ENCODE measurements at regions not wholly inside any gene's neighbourhood (a gene's known extent, or its start where the extent isn't known, plus 50 kb on each side); places are given as distances from the start of the nearest gene placed in this dataset.
"Not testable (repeated sequence)": the region's sequence is repeated elsewhere in the genome, so short reads cannot be mapped to it uniquely, and the experiment has no call there.

- H3K27me3 ChIP-seq (ENCODE audit: low read length) = peaks cover 5% of the 10 kb centered on the region
- H3K27ac ChIP-seq (ENCODE audit: low read length) = no peak overlapping the region
- POLR2A ChIA-PET (ENCODE audit: unreplicated experiment) = no interaction called here
- no peak for DNase-seq
- no TSS peak for BruUV-seq (replicated peaks)
- no peaks in the 10 kb centered on the region for H3K79me2 ChIP-seq (ENCODE audit: low read length)
- no peak overlapping the region for H3K9ac ChIP-seq (ENCODE audit: low read length)
- no peak overlapping the region for H3K4me3 ChIP-seq (ENCODE audit: low read length)
- H2AFZ ChIP-seq (ENCODE audit: low read length) = no peak overlapping the region
- H3K36me3 ChIP-seq (ENCODE audit: low read depth, low read length) = no peaks in the 10 kb centered on the region
- H3K4me1 ChIP-seq (ENCODE audit: insufficient read depth, low read length) = no peaks in the 10 kb centered on the region
- H3K9me2 ChIP-seq (replicated peaks; ENCODE audit: low read length) = no peaks in the 10 kb centered on the region
- no peak overlapping the region for H3K4me2 ChIP-seq (ENCODE audit: low read length)
- no peaks in the 10 kb centered on the region for H3K9me3 ChIP-seq (ENCODE audit: low read length)
- CTCF ChIA-PET = no interaction called here
- TF ChIP-seq EZH2phosphoT487 (IDR thresholded peaks at IDR 0.05; ENCODE audit: borderline replicate concordance, low read length) = no peak
- no peak for TF ChIP-seq EZH2 (IDR thresholded peaks at IDR 0.05; ENCODE audit: low read length, unreplicated experiment)
- no peak for TF ChIP-seq CTCF (conservative IDR thresholded peaks at IDR 0.05; ENCODE audit: low read depth, low read length)
- H4K20me1 ChIP-seq (ENCODE audit: low read length) = no peaks in the 10 kb centered on the region
- no peaks in the 10 kb centered on the region for H3F3A ChIP-seq (ENCODE audit: low read length, unreplicated experiment)
- intact Hi-C loops (cut with micrococcal nuclease) = no loop called here
- ATAC-seq = no peak
Measured at GRCh38 chr3:147157631-147158030, 248.7 kb downstream of the ZIC4 start.

- H3K9me3 ChIP-seq (ENCODE audit: low read length); H2AFZ ChIP-seq (ENCODE audit: low read length); intact Hi-C loops (cut with micrococcal nuclease); ATAC-seq; H3K9ac ChIP-seq (ENCODE audit: low read length); H3K4me1 ChIP-seq (ENCODE audit: insufficient read depth, low read length); H4K20me1 ChIP-seq (ENCODE audit: low read length); H3K36me3 ChIP-seq (ENCODE audit: low read depth, low read length); POLR2A ChIA-PET (ENCODE audit: unreplicated experiment); BruUV-seq (replicated peaks); H3K9me2 ChIP-seq (replicated peaks; ENCODE audit: low read length); H3K79me2 ChIP-seq (ENCODE audit: low read length); H3K4me2 ChIP-seq (ENCODE audit: low read length); H3K27me3 ChIP-seq (ENCODE audit: low read length); H3K4me3 ChIP-seq (ENCODE audit: low read length); CTCF ChIA-PET; H3F3A ChIP-seq (ENCODE audit: low read length, unreplicated experiment); H3K27ac ChIP-seq (ENCODE audit: low read length); DNase-seq: not testable (repeated sequence)
Measured at GRCh38 chr3:147154988-147155387, 251.4 kb downstream of the ZIC4 start.

GRCh38 chr3:147153830-147154539, 252.4 kb downstream of the ZIC4 start:
- H4K20me1 ChIP-seq (ENCODE audit: low read length) = no peaks in the 10 kb centered on the region
- H3K79me2 ChIP-seq (ENCODE audit: low read length) = no peaks in the 10 kb centered on the region
- no peak overlapping the region for H3K4me3 ChIP-seq (ENCODE audit: low read length)
- ATAC-seq (no peak), DNase-seq (no peak)
- no peak overlapping the region for H3K27ac ChIP-seq (ENCODE audit: low read length)
- H3K9ac ChIP-seq (ENCODE audit: low read length) = no peak overlapping the region
- no peaks in the 10 kb centered on the region for H3F3A ChIP-seq (ENCODE audit: low read length, unreplicated experiment)
- intact Hi-C loops (cut with micrococcal nuclease) = no loop called here
- CTCF ChIA-PET = no interaction called here
- no peak overlapping the region for H3K4me2 ChIP-seq (ENCODE audit: low read length)
- no peak overlapping the region for H2AFZ ChIP-seq (ENCODE audit: low read length)
- H3K4me1 ChIP-seq (ENCODE audit: insufficient read depth, low read length) = no peaks in the 10 kb centered on the region
- POLR2A ChIA-PET (ENCODE audit: unreplicated experiment) = no interaction called here
- TF ChIP-seq EZH2phosphoT487 (IDR thresholded peaks at IDR 0.05; ENCODE audit: borderline replicate concordance, low read length) (no peak), EZH2 (IDR thresholded peaks at IDR 0.05; ENCODE audit: low read length, unreplicated experiment) (no peak), CTCF (conservative IDR thresholded peaks at IDR 0.05; ENCODE audit: low read depth, low read length) (no peak)
- no peaks in the 10 kb centered on the region for H3K9me3 ChIP-seq (ENCODE audit: low read length)
- H3K36me3 ChIP-seq (ENCODE audit: low read depth, low read length) = no peaks in the 10 kb centered on the region
- no peaks in the 10 kb centered on the region for H3K9me2 ChIP-seq (replicated peaks; ENCODE audit: low read length)
- H3K27me3 ChIP-seq (ENCODE audit: low read length) = peaks cover 9% of the 10 kb centered on the region; the same call in 1 of the 2 replicates
- no TSS peak for BruUV-seq (replicated peaks)
